IMR-90 (cell line): ENCODE measurements at regions not wholly inside any gene's neighbourhood (a gene's known extent, or its start where the extent isn't known, plus 50 kb on each side); places are given as distances from the start of the nearest gene placed in this dataset.

Experiments used
- ATAC-seq: fragments of 200-7000 bp; cut with Tn5 transposase; 2 replicates; pipeline ENCODE4 v1.9.1; 2020; ENCODE audit warnings: low read depth, mild to moderate bottlenecking, moderate library complexity
- BruUV-seq: library from RNA; stranded (reverse); fragments of 400-500 nt; replicated peaks from 2 replicates; lab custom pipeline; 2021; lab: Mats Ljungman, UMichigan
- CTCF ChIA-PET: fragments of 300-600 bp; formaldehyde crosslinking; extraction: SDS; loops from one replicate; lab custom pipeline; 2021; ENCODE audit warnings: antibody characterized with exemption; lab: Yijun Ruan, JAX
- POLR2A ChIA-PET: fragments of 300-600 bp; sonication (Branson Sonifier 250); formaldehyde crosslinking; loops from one replicate; lab custom pipeline; 2022; ENCODE audit warnings: antibody characterized with exemption; ENCODE audit not compliant: unreplicated experiment; lab: Charles Lee
- DNase-seq: peaks from one replicate; pipeline ENCODE4 v3.0.0; 2013
- H2AFZ ChIP-seq: replicated peaks from 2 replicates; pipeline ENCODE3; 2013; ENCODE audit warnings: low read length, mild to moderate bottlenecking; ENCODE audit not compliant: poor library complexity
- H2AK5ac ChIP-seq: 2 replicates; pipeline ENCODE4 v1.6.1; 2013; ENCODE audit warnings: low read depth, low read length, inconsistent platforms
- H2AK9ac ChIP-seq: replicated peaks from 2 replicates; pipeline ENCODE3; 2013; ENCODE audit warnings: mild to moderate bottlenecking, low read depth, low read length, moderate library complexity; ENCODE audit not compliant: poor library complexity
- H2BK120ac ChIP-seq: 2 replicates; pipeline ENCODE4 v1.6.1; 2013; ENCODE audit warnings: low read depth, low read length, inconsistent platforms
- H2BK15ac ChIP-seq: 3 replicates; pipeline ENCODE4 v1.6.1; 2013; ENCODE audit warnings: low read depth, low read length, inconsistent platforms
- H2BK20ac ChIP-seq: 2 replicates; pipeline ENCODE4 v1.6.1; 2013; ENCODE audit warnings: low read depth, mild to moderate bottlenecking, inconsistent platforms, low read length, moderate library complexity
- H2BK5ac ChIP-seq: 2 replicates; pipeline ENCODE4 v1.6.1; 2013; ENCODE audit warnings: mild to moderate bottlenecking, low read depth, low read length, inconsistent platforms; ENCODE audit not compliant: poor library complexity, severe bottlenecking
- H3K14ac ChIP-seq: replicated peaks from 2 replicates; pipeline ENCODE4 v1.6.1; 2013; ENCODE audit warnings: low read depth, low read length, inconsistent platforms
- H3K18ac ChIP-seq: 2 replicates; pipeline ENCODE4 v1.6.1; 2013; ENCODE audit warnings: low read depth, low read length, control low read depth
- H3K23ac ChIP-seq: 2 replicates; pipeline ENCODE4 v1.6.1; 2013; ENCODE audit warnings: low read depth, low read length, inconsistent platforms
- H3K27ac ChIP-seq: 2 replicates; pipeline ENCODE4 v1.5.1; 2013; ENCODE audit warnings: mild to moderate bottlenecking, control low read depth, low read length; ENCODE audit not compliant: insufficient read depth
- H3K27me3 ChIP-seq: 2 replicates; pipeline ENCODE4 v1.6.1; 2013; ENCODE audit warnings: low read length; ENCODE audit not compliant: control insufficient read depth, insufficient read depth
- H3K36me3 ChIP-seq: 2 replicates; pipeline ENCODE4 v1.6.1; 2013; ENCODE audit warnings: low read length, mixed read lengths; ENCODE audit not compliant: control insufficient read depth, insufficient read depth
- H3K4ac ChIP-seq: 2 replicates; pipeline ENCODE4 v1.6.1; 2013; ENCODE audit warnings: low read depth, low read length, inconsistent platforms
- H3K4me1 ChIP-seq: 2 replicates; pipeline ENCODE4 v1.6.1; 2013; ENCODE audit warnings: low read length, mixed read lengths; ENCODE audit not compliant: control insufficient read depth, insufficient read depth
- H3K4me2 ChIP-seq: 2 replicates; pipeline ENCODE4 v1.6.1; 2013; ENCODE audit warnings: low read depth, mild to moderate bottlenecking, control low read depth, low read length, moderate library complexity
- H3K4me3 ChIP-seq: 2 replicates; pipeline ENCODE4 v1.5.1; 2013; ENCODE audit warnings: low read depth, mild to moderate bottlenecking, control low read depth, low read length, moderate library complexity; ENCODE audit not compliant: insufficient read depth
- H3K56ac ChIP-seq: 2 replicates; pipeline ENCODE4 v1.6.1; 2013; ENCODE audit warnings: low read length, inconsistent platforms; ENCODE audit not compliant: insufficient read depth; ENCODE audit errors: extremely low read depth
- H3K79me1 ChIP-seq, 2 experiments: 2 replicates each; pipeline ENCODE4 v1.6.1; 2013; ENCODE audit warnings: low read length in 2 of 2, inconsistent platforms in 1 of 2, low read depth in 1 of 2
- H3K9ac ChIP-seq: 2 replicates; pipeline ENCODE4 v1.6.1; 2013; ENCODE audit warnings: low read depth, low read length, control low read depth
- H3K9me1 ChIP-seq: 2 replicates; pipeline ENCODE4 v1.6.1; 2013; ENCODE audit warnings: low read length, inconsistent platforms; ENCODE audit not compliant: insufficient read depth
- H3K9me3 ChIP-seq: 2 replicates; pipeline ENCODE4 v1.6.1; 2013; ENCODE audit warnings: low read length; ENCODE audit not compliant: control insufficient read depth, insufficient read depth
- H4K20me1 ChIP-seq: 2 replicates; pipeline ENCODE4 v1.6.1; 2013; ENCODE audit warnings: low read length, inconsistent platforms; ENCODE audit not compliant: insufficient read depth
- H4K5ac ChIP-seq: 2 replicates; pipeline ENCODE4 v1.6.1; 2013; ENCODE audit warnings: mild to moderate bottlenecking, low read depth, low read length, control low read depth
- H4K8ac ChIP-seq, 2 experiments: 2 replicates each; pipeline ENCODE4 v1.6.1; 2013; ENCODE audit warnings: low read depth in 2 of 2, low read length in 2 of 2, control low read depth in 1 of 2, inconsistent platforms in 1 of 2
- H4K91ac ChIP-seq: 2 replicates; pipeline ENCODE4 v1.6.1; 2013; ENCODE audit warnings: low read depth, low read length, inconsistent platforms; ENCODE audit not compliant: insufficient read depth
- CEBPB ChIP-seq: IDR thresholded peaks from 2 replicates; pipeline ENCODE4 v1.6.1; 2012; ENCODE audit warnings: low read depth, low read length, improper control_type of control experiment
- NFE2L2 ChIP-seq: fragments of 150-350 bp; IDR thresholded peaks from 2 replicates; pipeline ENCODE4 v1.6.1; 2016; ENCODE audit warnings: low read depth, mild to moderate bottlenecking, low read length
- WGBS, 2 experiments: methylation state at CpG; one replicate each; pipeline versions ENCODE4 v1.1.5 to v1.1.7; 2013; ENCODE audit warnings: missing lambda C conversion rate in 2 of 2; ENCODE audit not compliant: insufficient read length in 1 of 2; ENCODE audit errors: extremely low coverage in 2 of 2; 5-methylcytosine and 5-hydroxymethylcytosine counted together
- dilution Hi-C: fragments of 300-500 bp; cut with HindIII; formaldehyde crosslinking; loops from one replicate; pipeline ENCODE4 v1.14.3; 2018; ENCODE audit warnings: low sequenced_read_pairs; ENCODE audit not compliant: unreplicated experiment
- in situ Hi-C: fragments of 300-500 bp; cut with MboI; formaldehyde crosslinking; loops from 3 replicates; pipeline ENCODE4 v1.14.3; 2019; ENCODE audit warnings: low sequenced_read_pairs, inconsistent platforms, mixed read lengths
- intact Hi-C: fragments of 100-400 bp; cut with micrococcal nuclease; formaldehyde crosslinking; loops from 2 replicates; pipeline ENCODE4 v1.10.0; 2022

DNA sequence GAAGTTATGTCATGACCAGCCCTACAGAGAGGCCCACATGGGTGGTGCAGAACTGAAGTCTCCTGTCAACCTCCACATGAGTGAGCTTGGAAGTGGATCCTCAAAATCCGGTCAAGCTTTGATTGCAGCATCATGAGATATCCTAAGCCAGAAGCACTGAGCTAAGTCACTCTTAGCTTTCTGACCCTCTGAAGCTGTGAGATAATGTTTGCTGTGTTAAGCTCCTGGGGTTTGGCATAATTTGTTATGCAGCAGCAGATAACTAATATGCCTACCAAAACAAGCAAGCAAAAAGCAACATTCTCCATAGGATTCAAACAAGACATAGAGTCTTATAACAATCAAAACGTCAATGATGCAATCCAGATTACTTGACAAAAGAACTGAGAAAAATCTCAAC lies 87.6 kb upstream of the GRIN2B start:
- H2AFZ ChIP-seq: no peak overlapping the region
- H2AK5ac ChIP-seq: no peak overlapping the region
- H4K5ac ChIP-seq: no peak overlapping the region
- peaks cover 8% of the 10 kb centered on the region; the same call in 1 of the 2 replicates for H3K9me3 ChIP-seq
- dilution Hi-C loops: no loop called here
- H3K18ac ChIP-seq: no peak overlapping the region
- no peak overlapping the region for H3K14ac ChIP-seq
- H3K79me1 ChIP-seq: no peaks in the 10 kb centered on the region
- no peak overlapping the region for H4K8ac ChIP-seq
- H4K20me1 ChIP-seq: no peaks in the 10 kb centered on the region
- H3K27ac ChIP-seq: no peak overlapping the region
- H3K27me3 ChIP-seq: no peaks in the 10 kb centered on the region
- H2BK20ac ChIP-seq: no peak overlapping the region
- no peak overlapping the region for H2BK120ac ChIP-seq
- in situ Hi-C loops: no loop called here
- no peaks in the 10 kb centered on the region for H3K9me1 ChIP-seq
- ATAC-seq (no peak), DNase-seq (no peak)
- H3K56ac ChIP-seq: no peak overlapping the region
- no peak overlapping the region for H3K4ac ChIP-seq
- no peak overlapping the region for H3K9ac ChIP-seq
- intact Hi-C loops: no loop called here
- no peaks in the 10 kb centered on the region for H3K36me3 ChIP-seq
- WGBS, 2 experiments: no CpG with 5 or more reads among the region's 2 CpGs
- no peaks in the 10 kb centered on the region for H3K4me1 ChIP-seq
- H3K23ac ChIP-seq: no peak overlapping the region
- H2AK9ac ChIP-seq: no peak overlapping the region
- CTCF ChIA-PET: no interaction called here
- no peak overlapping the region for H3K4me2 ChIP-seq
- H2BK15ac ChIP-seq: no peak overlapping the region
- TF ChIP-seq CEBPB (no peak), NFE2L2 (no peak)
- H2BK5ac ChIP-seq: no peak overlapping the region
- BruUV-seq: no TSS peak
- no peak overlapping the region for H4K91ac ChIP-seq
- H3K4me3 ChIP-seq: no peak overlapping the region
- POLR2A ChIA-PET: no interaction called here
